Pancreas (tissue), 10 donors: ENCODE measurements at regions not wholly inside any gene's neighbourhood (a gene's known extent, or its start where the extent isn't known, plus 50 kb on each side); places are given as distances from the start of the nearest gene placed in this dataset.
"Not testable (repeated sequence)": the region's sequence is repeated elsewhere in the genome, so short reads cannot be mapped to it uniquely, and the experiment has no call there.

Experiments
- ATAC-seq, 4 donors: fragments of 200-7000 bp; cut with Tn5 transposase; one replicate each; pipeline versions ENCODE4 v1.8.0 to v1.9.1; 2020; ENCODE audit warnings: mild to moderate bottlenecking in 4 of 4, moderate library complexity in 4 of 4
- DNase-seq, 6 donors: peaks; one replicate each; pipeline ENCODE4 v3.0.0-alpha.2; 2020
- FAIRE-seq: peaks from 2 replicates; lab custom pipeline; 2012; peaks lifted over from hg19 to GRCh38; lab: Jason Lieb, UNC
- H3K27ac ChIP-seq, 4 donors: fragments of 200-600 bp; sonication (generic); 1 replicate in 3 of 4; 2 replicates in 1 of 4; pipeline versions ENCODE4 v1.5.0 to v1.8.0; 2020
- H3K27me3 ChIP-seq, 4 donors: fragments of 200-600 bp; one replicate each; pipeline ENCODE4 v1.8.0; 2021
- H3K36me3 ChIP-seq, 3 donors: fragments of 200-600 bp; sonication (generic) in 1 of 3; one replicate each; pipeline versions ENCODE4 v1.5.0 to v1.8.0; 2020 to 2021
- H3K4me1 ChIP-seq, 3 donors: fragments of 200-600 bp; one replicate each; pipeline ENCODE4 v1.8.0; 2021
- H3K4me3 ChIP-seq, 4 donors: fragments of 200-600 bp; sonication (generic) in 2 of 4; one replicate each; pipeline versions ENCODE4 v1.5.0 to v1.8.0; 2020 to 2021
- H3K9me3 ChIP-seq, 4 donors: fragments of 200-600 bp; one replicate each; pipeline ENCODE4 v1.8.0; 2021
- CTCF ChIP-seq, 4 donors: fragments of 200-600 bp; sonication (generic) in 3 of 4; IDR thresholded peaks; one replicate each; pipeline versions ENCODE4 v1.5.0 to v1.8.0; 2021; ENCODE audit warnings: antibody characterized with exemption in 4 of 4
- WGBS, 2 donors: extraction: QIAGEN DNeasy Blood & Tissue Kit; methylation state at CpG; one replicate each; pipeline ENCODE4 v1.1.7; 2013; 5-methylcytosine and 5-hydroxymethylcytosine counted together
- intact Hi-C, 3 donors: fragments of 100-400 bp; cut with DNase I; formaldehyde crosslinking; loops; one replicate each; pipeline versions ENCODE4 v1.11.1 to v1.14.2; 2022
- donor health status: healthy with polysubstance abuse.
- donor health status: DM: no; HTN: no; CAD: no; lungs with moderate emphysema.
- donor health status: DM: no; HTN: no; CAD: no.
- donor health status: control.
- donor health status: control.
- donor health status: Bipolar disorder and iron deficiency.
- donor health status: DM: yes; HTN: yes; CAD: no.
- donor health status: DM: no; HTN: no; CAD: no.
- donor health status: DM: no; HTN: no; CAD: no.
- donor health status: DM: yes; HTN: yes; CAD: no.

GRCh38 chr6:58113960-58114359 is 796.5 kb downstream of the PRIM2 start:
- FAIRE-seq (no peak), DNase-seq (no peak), ATAC-seq (no peak)
- Histone ChIP-seq H3K27ac (no peak overlapping the region), H3K36me3 (no peaks in the 10 kb centered on the region), H3K27me3 (no peaks in the 10 kb centered on the region), H3K9me3 (no peaks in the 10 kb centered on the region), H3K4me3 (no peak overlapping the region), H3K4me1 (no peaks in the 10 kb centered on the region)
- TF ChIP-seq CTCF (IDR thresholded peaks at IDR 0.05) = no peak
- 14 to 16% methylated on average over 3 of the region's 3 CpGs for WGBS, 2 donors
- intact Hi-C loops = no loop called here

- FAIRE-seq, ATAC-seq, intact Hi-C loops, H3K27me3 ChIP-seq, H3K9me3 ChIP-seq, H3K36me3 ChIP-seq, H3K4me1 ChIP-seq, H3K4me3 ChIP-seq, H3K27ac ChIP-seq, DNase-seq: not testable (repeated sequence)
- WGBS, 2 donors = 63 to 65% methylated on average over 1 of the region's 1 CpG
Observed at GRCh38 chr6:58117162-58117561, 799.7 kb downstream of the PRIM2 start.

DNA sequence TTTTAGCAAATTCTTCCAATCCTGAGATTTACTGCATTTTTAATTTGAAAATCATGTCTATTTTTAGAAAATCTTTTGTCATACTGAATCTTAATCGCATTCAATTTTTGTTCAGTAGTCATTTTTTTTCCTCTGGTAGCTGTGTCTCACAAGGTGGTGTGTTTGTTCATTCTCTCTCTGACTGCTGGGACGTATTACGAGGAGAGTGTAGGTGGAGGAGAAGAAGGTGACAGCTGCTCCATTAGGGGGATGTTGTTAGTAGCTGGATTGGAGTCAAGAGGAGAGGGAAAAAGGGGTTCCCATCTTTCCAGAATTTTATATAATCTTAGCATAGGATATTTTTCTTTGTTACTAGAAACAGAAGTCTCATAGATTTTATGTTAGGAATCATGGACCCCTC is 804.2 kb downstream of the PRIM2 start:
- H3K27me3 ChIP-seq, H3K4me3 ChIP-seq, H3K27ac ChIP-seq, DNase-seq, H3K9me3 ChIP-seq, FAIRE-seq, intact Hi-C loops, H3K36me3 ChIP-seq, H3K4me1 ChIP-seq, ATAC-seq: not testable (repeated sequence)
- 49 to 62% methylated on average over 3 of the region's 3 CpGs for WGBS, 2 donors

DNA sequence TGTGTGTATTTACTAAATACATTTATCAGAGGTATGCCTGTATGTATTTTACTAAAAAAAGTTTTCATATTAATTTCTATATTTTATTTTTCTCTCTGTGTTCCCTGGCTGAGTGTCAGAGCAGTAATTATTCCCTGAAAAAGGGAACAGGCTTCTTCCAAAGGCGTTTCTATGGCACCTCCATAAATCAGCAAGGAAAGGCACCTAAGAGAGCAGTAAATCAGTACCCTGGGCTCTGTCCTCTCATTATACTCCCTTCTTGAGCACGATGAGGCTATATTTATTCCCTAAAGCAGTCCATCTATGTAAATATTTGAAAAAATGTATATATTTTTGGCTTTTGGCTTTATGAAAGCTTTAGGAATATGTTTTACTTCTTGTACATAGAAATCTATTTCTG is 806.3 kb downstream of the PRIM2 start:
- 13 to 16% methylated on average over 2 of the region's 2 CpGs for WGBS, 2 donors
- intact Hi-C loops, H3K9me3 ChIP-seq, H3K27ac ChIP-seq, H3K4me3 ChIP-seq, H3K4me1 ChIP-seq, FAIRE-seq, H3K36me3 ChIP-seq, ATAC-seq, DNase-seq, H3K27me3 ChIP-seq: not testable (repeated sequence)

GRCh38 chr6:58128549-58128948 is 811.1 kb downstream of the PRIM2 start:
- intact Hi-C loops, H3K9me3 ChIP-seq, ATAC-seq, DNase-seq, H3K4me1 ChIP-seq, H3K36me3 ChIP-seq, H3K4me3 ChIP-seq, H3K27ac ChIP-seq, H3K27me3 ChIP-seq: not testable (repeated sequence)
- peak; percentile 79 for FAIRE-seq
- WGBS, 2 donors = 31 to 40% methylated on average over 2 of the region's 2 CpGs

DNA sequence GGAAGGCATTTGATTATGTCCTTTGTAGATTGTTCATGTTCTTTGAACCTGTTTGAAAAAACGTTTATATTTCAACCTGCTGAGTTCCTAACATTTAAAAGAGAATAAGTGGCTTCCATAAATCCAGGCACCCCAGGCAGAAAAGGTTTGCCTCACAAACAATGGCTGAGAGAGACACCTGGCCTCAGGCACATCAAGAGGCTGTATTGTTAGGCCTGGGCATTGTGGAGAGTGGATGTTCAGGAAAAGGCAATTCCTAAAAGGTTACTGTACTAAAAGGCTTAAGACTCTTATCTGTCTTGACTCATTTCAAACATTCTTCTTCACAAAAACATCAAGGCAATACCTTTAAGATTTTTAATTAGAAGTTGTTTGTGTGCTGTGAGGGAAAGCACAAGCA is 811.7 kb downstream of the PRIM2 start:
- 0% methylated on average over 1 of the region's 1 CpG for WGBS, 2 donors
- H3K9me3 ChIP-seq, intact Hi-C loops, H3K4me1 ChIP-seq, H3K36me3 ChIP-seq, H3K4me3 ChIP-seq, DNase-seq, H3K27ac ChIP-seq, ATAC-seq, H3K27me3 ChIP-seq, FAIRE-seq: not testable (repeated sequence)

- FAIRE-seq, H3K36me3 ChIP-seq, H3K27ac ChIP-seq, H3K4me1 ChIP-seq, ATAC-seq, H3K9me3 ChIP-seq, H3K4me3 ChIP-seq, intact Hi-C loops, DNase-seq, H3K27me3 ChIP-seq: not testable (repeated sequence)
- WGBS, 2 donors = 61 to 73% methylated on average over 2 of the region's 2 CpGs
Observed at GRCh38 chr6:58139746-58140145, 822.3 kb downstream of the PRIM2 start.

GRCh38 chr6:58171025-58171424 is 853.6 kb downstream of the PRIM2 start:
- WGBS, 2 donors = 30 to 36% methylated on average over 1 of the region's 1 CpG
- H3K9me3 ChIP-seq, intact Hi-C loops: not testable (repeated sequence)

GRCh38 chr6:58181557-58182065 is 864.2 kb downstream of the PRIM2 start:
- FAIRE-seq, H3K27ac ChIP-seq, H3K27me3 ChIP-seq, H3K9me3 ChIP-seq, H3K4me3 ChIP-seq, H3K36me3 ChIP-seq, H3K4me1 ChIP-seq, DNase-seq, intact Hi-C loops: not testable (repeated sequence)
- WGBS, 2 donors = 42 to 52% methylated on average over 2 of the region's 2 CpGs
- ATAC-seq = peak in 1 of 4 donors; percentile 40

More at GRCh38 chr6:58171025-58171424, 853.6 kb downstream of the PRIM2 start:
- not testable (repeated sequence) for H3K4me3 ChIP-seq, FAIRE-seq, H3K27me3 ChIP-seq, H3K36me3 ChIP-seq, ATAC-seq, H3K27ac ChIP-seq, H3K4me1 ChIP-seq, DNase-seq

DNA sequence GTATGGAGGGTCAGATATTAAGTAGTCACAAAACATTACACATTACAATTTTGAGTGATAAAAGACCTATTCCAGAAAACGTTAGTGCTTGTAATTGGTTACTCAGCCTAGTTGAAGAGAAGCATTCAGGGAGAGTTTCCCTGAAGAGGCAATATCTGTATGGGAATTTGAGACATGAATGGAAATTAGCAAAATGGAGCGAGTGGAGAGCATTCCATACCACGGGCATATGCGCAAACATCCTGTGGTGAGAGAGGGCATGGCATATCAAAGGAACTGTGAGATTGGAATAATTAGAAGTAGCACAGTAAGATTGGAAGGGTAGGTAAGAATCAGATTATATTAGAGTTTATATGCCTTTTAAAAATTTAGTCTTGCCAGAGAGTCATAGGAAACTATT is 867.9 kb downstream of the PRIM2 start:
- H3K9me3 ChIP-seq, FAIRE-seq: not testable (repeated sequence)

GRCh38 chr6:58193209-58193608 is 875.8 kb downstream of the PRIM2 start:
- WGBS, 2 donors = 47 to 48% methylated on average over 1 of the region's 1 CpG
- H3K27ac ChIP-seq, H3K9me3 ChIP-seq, H3K4me1 ChIP-seq, ATAC-seq, intact Hi-C loops, H3K4me3 ChIP-seq, FAIRE-seq, H3K27me3 ChIP-seq, H3K36me3 ChIP-seq, DNase-seq: not testable (repeated sequence)

More for the DNA sequence above, 867.9 kb downstream of the PRIM2 start:
- H3K4me3 ChIP-seq, H3K27ac ChIP-seq, intact Hi-C loops, DNase-seq, H3K36me3 ChIP-seq, H3K27me3 ChIP-seq, H3K4me1 ChIP-seq, ATAC-seq: not testable (repeated sequence)
- WGBS, 2 donors = 61 to 66% methylated on average over 4 of the region's 4 CpGs
